AG09309 (cell line): ENCODE measurements at regions not wholly inside any gene's neighbourhood (a gene's known extent, or its start where the extent isn't known, plus 50 kb on each side); places are given as distances from the start of the nearest gene placed in this dataset.

Source experiments
- DNase-seq: peaks from one replicate; pipeline ENCODE4 v3.0.0-alpha.2; 2010; ENCODE audit warnings: low read depth
- H3K4me3 ChIP-seq: 2 replicates; pipeline ENCODE4 v1.5.1; 2011; ENCODE audit warnings: mild to moderate bottlenecking, low read depth, low read length, moderate library complexity; ENCODE audit not compliant: control insufficient read depth
- CTCF ChIP-seq: IDR thresholded peaks from 2 replicates; pipeline ENCODE4 v1.5.1; 2011; ENCODE audit warnings: mild to moderate bottlenecking, low read depth, low read length, inconsistent platforms; ENCODE audit not compliant: insufficient read depth, control insufficient read depth; ENCODE audit errors: missing control alignments

- no peak for TF ChIP-seq CTCF
- H3K4me3 ChIP-seq: no peak overlapping the region
- DNase-seq: no peak
These were observed 56.4 kb upstream of the PTPRS start for GRCh38 chr19:5396963-5397362.

GRCh38 chr19:5397804-5398692, 57.2 kb upstream of the ZNRF4 start:
- no peak overlapping the region for H3K4me3 ChIP-seq
- no peak for TF ChIP-seq CTCF
- no peak for DNase-seq

GRCh38 chr19:5398693-5399057, 56.5 kb upstream of the ZNRF4 start:
- DNase-seq: no peak
- TF ChIP-seq CTCF: no peak
- no peak overlapping the region for H3K4me3 ChIP-seq

- peak; percentile 46 for DNase-seq
- TF ChIP-seq CTCF: no peak
- H3K4me3 ChIP-seq: no peak overlapping the region
These were observed 51.1 kb upstream of the ZNRF4 start for GRCh38 chr19:5403968-5404640.
